B cell (primary cell): ENCODE measurements at regions not wholly inside any gene's neighbourhood (a gene's known extent, or its start where the extent isn't known, plus 50 kb on each side); places are given as distances from the start of the nearest gene placed in this dataset.
"Not testable (repeated sequence)": the region's sequence is repeated elsewhere in the genome, so short reads cannot be mapped to it uniquely, and the experiment has no call there.

Source experiments
- ATAC-seq: fragments of 200-7000 bp; cut with Tn5 transposase; one replicate; pipeline ENCODE4 v1.10.0; 2021; ENCODE audit warnings: low read depth, mild to moderate bottlenecking, moderate number of reproducible peaks, moderate library complexity
- CTCF ChIA-PET: fragments of 350-600 bp; sonication (Branson Sonifier 250); formaldehyde crosslinking; loops from one replicate; lab custom pipeline; 2021; ENCODE audit warnings: antibody characterized with exemption, inconsistent platforms; lab: Charles Lee
- POLR2A ChIA-PET: fragments of 350-600 bp; sonication (Branson Sonifier 250); formaldehyde crosslinking; loops from one replicate; lab custom pipeline; 2021; ENCODE audit warnings: antibody characterized with exemption; lab: Charles Lee
- DNase-seq: peaks from one replicate; pipeline ENCODE4 v3.0.0; 2013
- H2AFZ ChIP-seq: 2 replicates; pipeline ENCODE4 v1.6.1; 2012; ENCODE audit warnings: mild to moderate bottlenecking, low read depth, low read length; ENCODE audit not compliant: insufficient read depth, poor library complexity, severe bottlenecking
- H3K27ac ChIP-seq, 2 donors: 1 replicate in 1 of 2; 2 replicates in 1 of 2; pipeline ENCODE4 v1.5.1; 2012 to 2013; ENCODE audit warnings: low read length in 2 of 2, mild to moderate bottlenecking in 2 of 2, moderate library complexity in 1 of 2
- H3K27me3 ChIP-seq, 4 experiments: fragments of 200-600 bp in 1 of 4; sonication (generic) in 1 of 4; replicated peaks in 1 of 4; 1 replicate in 2 of 4; 2 replicates in 2 of 4; pipeline versions ENCODE4 v1.6.1 to v1.7.0; 2013 to 2016; ENCODE audit warnings: low read length in 3 of 4, mild to moderate bottlenecking in 2 of 4, mixed read lengths in 1 of 4, moderate library complexity in 1 of 4; ENCODE audit not compliant: insufficient read depth in 4 of 4, control insufficient read depth in 3 of 4; ENCODE audit errors: control extremely low read depth in 1 of 4
- H3K36me3 ChIP-seq, 2 experiments: replicated peaks in 1 of 2; 1 replicate in 1 of 2; 2 replicates in 1 of 2; pipeline versions ENCODE4 v1.6.1 to v1.7.1; 2013; ENCODE audit warnings: low read length in 1 of 2; ENCODE audit not compliant: insufficient read depth in 2 of 2, control insufficient read depth in 1 of 2; ENCODE audit errors: control extremely low read depth in 1 of 2, extremely low read depth in 1 of 2
- H3K4me1 ChIP-seq, 2 donors: fragments of 200-600 bp in 1 of 2; sonication (generic) in 1 of 2; 1 replicate in 1 of 2; 2 replicates in 1 of 2; pipeline versions ENCODE4 v1.5.1 to v1.6.1; 2013 to 2017; ENCODE audit warnings: low read length in 2 of 2; ENCODE audit not compliant: control insufficient read depth in 2 of 2, insufficient read depth in 2 of 2
- H3K4me2 ChIP-seq: replicated peaks from 2 replicates; pipeline ENCODE3; 2012; ENCODE audit warnings: mild to moderate bottlenecking, low read depth, low read length; ENCODE audit not compliant: poor library complexity, severe bottlenecking
- H3K4me3 ChIP-seq, 5 experiments: fragments of 200-600 bp in 1 of 5; sonication (generic) in 1 of 5; 1 replicate in 3 of 5; 2 replicates in 2 of 5; pipeline versions ENCODE4 v1.5.1 to v1.7.0; 2011 to 2016; ENCODE audit warnings: low read length in 4 of 5, mild to moderate bottlenecking in 4 of 5, low read depth in 2 of 5, control low read depth in 1 of 5, moderate library complexity in 1 of 5; ENCODE audit not compliant: insufficient read depth in 1 of 5; ENCODE audit errors: control extremely low read depth in 1 of 5, extremely low read depth in 1 of 5
- H3K79me2 ChIP-seq: fragments of 200-600 bp; sonication (generic); one replicate; pipeline ENCODE4 v1.6.0; 2016; ENCODE audit warnings: low read length; ENCODE audit not compliant: control insufficient read depth, insufficient read depth
- H3K9ac ChIP-seq: fragments of 200-600 bp; sonication (generic); 2 replicates; pipeline ENCODE4 v1.6.1; 2017; ENCODE audit warnings: mild to moderate bottlenecking, low read length, moderate library complexity
- H3K9me3 ChIP-seq, 3 donors: one replicate each; pipeline versions ENCODE4 v1.6.1 to v1.7.1; 2013; ENCODE audit warnings: low read length in 2 of 3; ENCODE audit not compliant: control insufficient read depth in 2 of 3, insufficient read depth in 1 of 3; ENCODE audit errors: control extremely low read depth in 1 of 3
- H4K20me1 ChIP-seq: 2 replicates; pipeline ENCODE4 v1.6.0; 2012; ENCODE audit warnings: mild to moderate bottlenecking, low read length; ENCODE audit not compliant: insufficient read depth, control insufficient read depth, poor library complexity, severe bottlenecking
- H3K27ac Mint-ChIP-seq: one replicate; pipeline ENCODE4 v1.8.0; 2021; ENCODE audit warnings: mixed read lengths
- H3K27me3 Mint-ChIP-seq: one replicate; pipeline ENCODE4 v1.8.0; 2021; ENCODE audit warnings: mixed read lengths
- H3K4me1 Mint-ChIP-seq: one replicate; pipeline ENCODE4 v1.8.0; 2021; ENCODE audit warnings: mixed read lengths
- H3K4me3 Mint-ChIP-seq: one replicate; pipeline ENCODE4 v1.8.0; 2021; ENCODE audit warnings: mixed read lengths
- H3K9me3 Mint-ChIP-seq: one replicate; pipeline ENCODE4 v1.8.0; 2022; ENCODE audit warnings: mixed read lengths; ENCODE audit not compliant: insufficient read depth
- EZH2 ChIP-seq: IDR thresholded peaks from 2 replicates; pipeline ENCODE4 v1.6.1; 2012; ENCODE audit warnings: borderline replicate concordance, low read depth, mild to moderate bottlenecking, moderate library complexity, low read length; ENCODE audit not compliant: insufficient read depth, poor library complexity, severe bottlenecking
- WGBS: methylation state at CpG from one replicate; pipeline ENCODE4 v1.1.5; 2013; ENCODE audit warnings: missing lambda C conversion rate; ENCODE audit not compliant: insufficient coverage; 5-methylcytosine and 5-hydroxymethylcytosine counted together
- intact Hi-C: fragments of 100-400 bp; cut with micrococcal nuclease; formaldehyde crosslinking; loops from one replicate; pipeline ENCODE4 v1.10.0; 2022
- TF ChIP-seq, protein P1 (sequence below): fragments of 200-600 bp; IDR thresholded peaks from one replicate; pipeline ENCODE4 v1.8.0; 2022; ENCODE audit warnings: antibody characterized with exemption, mild to moderate bottlenecking

DNA sequence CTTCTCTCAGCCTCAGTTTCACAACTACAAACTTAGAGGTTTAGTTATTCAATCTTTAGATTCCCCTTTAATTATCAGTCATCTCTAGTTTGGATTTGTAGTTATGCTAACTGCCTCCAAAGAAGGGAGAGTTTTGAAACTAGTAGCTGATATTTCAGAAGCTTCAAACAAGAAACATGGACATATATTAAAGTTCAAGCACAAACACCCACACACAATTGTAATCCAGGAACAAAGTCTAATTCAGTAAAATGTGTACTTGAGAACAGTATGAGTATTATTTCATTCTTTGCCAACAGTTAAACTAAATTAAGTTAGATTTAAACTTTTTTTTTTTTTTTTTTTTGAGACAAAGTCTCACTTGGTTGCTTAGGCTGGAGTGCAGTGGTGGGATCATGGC, 71.2 kb upstream of the ABCA1 start:
- H4K20me1 ChIP-seq, result no peaks in the 10 kb centered on the region
- Mint-ChIP-seq H3K27me3 (peaks cover 3% of the 10 kb centered on the region), H3K9me3 (no peaks in the 10 kb centered on the region), H3K4me3 (no peak overlapping the region), H3K4me1 (no peaks in the 10 kb centered on the region), H3K27ac (no peak overlapping the region)
- ChIA-PET POLR2A (no interaction called here), CTCF (no interaction called here)
- TF ChIP-seq EZH2, result no peak
- TF ChIP-seq, protein P1, sequence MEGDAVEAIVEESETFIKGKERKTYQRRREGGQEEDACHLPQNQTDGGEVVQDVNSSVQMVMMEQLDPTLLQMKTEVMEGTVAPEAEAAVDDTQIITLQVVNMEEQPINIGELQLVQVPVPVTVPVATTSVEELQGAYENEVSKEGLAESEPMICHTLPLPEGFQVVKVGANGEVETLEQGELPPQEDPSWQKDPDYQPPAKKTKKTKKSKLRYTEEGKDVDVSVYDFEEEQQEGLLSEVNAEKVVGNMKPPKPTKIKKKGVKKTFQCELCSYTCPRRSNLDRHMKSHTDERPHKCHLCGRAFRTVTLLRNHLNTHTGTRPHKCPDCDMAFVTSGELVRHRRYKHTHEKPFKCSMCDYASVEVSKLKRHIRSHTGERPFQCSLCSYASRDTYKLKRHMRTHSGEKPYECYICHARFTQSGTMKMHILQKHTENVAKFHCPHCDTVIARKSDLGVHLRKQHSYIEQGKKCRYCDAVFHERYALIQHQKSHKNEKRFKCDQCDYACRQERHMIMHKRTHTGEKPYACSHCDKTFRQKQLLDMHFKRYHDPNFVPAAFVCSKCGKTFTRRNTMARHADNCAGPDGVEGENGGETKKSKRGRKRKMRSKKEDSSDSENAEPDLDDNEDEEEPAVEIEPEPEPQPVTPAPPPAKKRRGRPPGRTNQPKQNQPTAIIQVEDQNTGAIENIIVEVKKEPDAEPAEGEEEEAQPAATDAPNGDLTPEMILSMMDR, result no peak
- H3K27ac ChIP-seq, result no peak overlapping the region
- no peaks in the 10 kb centered on the region for H3K36me3 ChIP-seq
- H2AFZ ChIP-seq, result no peak overlapping the region
- intact Hi-C loops, result no loop called here
- H3K4me1 ChIP-seq, result no peaks in the 10 kb centered on the region
- no peaks in the 10 kb centered on the region for H3K79me2 ChIP-seq
- ATAC-seq (no peak), DNase-seq (no peak)
- no peak overlapping the region for H3K4me3 ChIP-seq
- H3K4me2 ChIP-seq, result no peak overlapping the region
- no peaks in the 10 kb centered on the region for H3K9me3 ChIP-seq
- H3K27me3 ChIP-seq, result no peaks in the 10 kb centered on the region
- no peak overlapping the region for H3K9ac ChIP-seq

DNA sequence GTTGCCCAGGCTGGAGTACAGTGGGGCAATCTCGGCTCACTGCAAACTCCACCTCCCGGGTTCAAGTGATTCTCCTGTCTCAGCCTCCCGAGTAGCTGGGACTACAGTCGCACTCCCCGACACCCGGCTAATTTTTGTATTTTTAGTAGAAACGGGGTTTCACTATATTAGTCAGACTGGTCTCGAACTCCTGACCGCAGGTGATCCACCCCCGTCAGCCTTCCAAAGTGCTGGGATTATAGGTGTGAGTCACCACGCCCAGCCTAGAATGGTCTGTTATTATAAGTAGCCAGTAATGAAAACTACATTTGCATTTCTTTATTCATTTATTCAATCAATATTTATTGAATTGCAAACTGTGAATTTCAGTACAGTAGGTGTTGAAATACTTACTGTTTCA, 72.6 kb upstream of the ABCA1 start:
- 87% methylated on average over 7 of the region's 11 CpGs for WGBS
- H3K4me3 ChIP-seq, H3K9ac ChIP-seq, H3K4me1 Mint-ChIP-seq, H3K27me3 Mint-ChIP-seq, H3K9me3 ChIP-seq, DNase-seq, ATAC-seq, H3K27me3 ChIP-seq, H3K4me1 ChIP-seq, H2AFZ ChIP-seq, H3K4me2 ChIP-seq, H3K36me3 ChIP-seq, POLR2A ChIA-PET, H3K79me2 ChIP-seq, CTCF ChIA-PET, H4K20me1 ChIP-seq, H3K4me3 Mint-ChIP-seq, H3K9me3 Mint-ChIP-seq, H3K27ac Mint-ChIP-seq, H3K27ac ChIP-seq, intact Hi-C loops: not testable (repeated sequence)
